ENCODE measurements at regions not wholly inside any gene's neighbourhood (a gene's known extent, or its start where the extent isn't known, plus 50 kb on each side); places are given as distances from the start of the nearest gene placed in this dataset.

GRCh38 chr16:75803753-75804152, 77.5 kb upstream of the CPHXL start:
- H2AFZ ChIP-seq (replicated peaks; ENCODE audit: low read length, poor library complexity), result no peak overlapping the region
- intact Hi-C loops (cut with micrococcal nuclease), result loop anchor here (5.0 kb wide), 1 partner anchor 849 kb away; no protein-coding TSS in a partner anchor
- no peaks in the 10 kb centered on the region for H4K20me1 ChIP-seq (ENCODE audit: insufficient read depth, low read length)
- H3K4me2 ChIP-seq (ENCODE audit: low read depth, low read length), result no peak overlapping the region
- H2AK9ac ChIP-seq (replicated peaks; ENCODE audit: low read depth, low read length, poor library complexity), result no peak overlapping the region
- H3K27ac ChIP-seq (ENCODE audit: insufficient read depth, low read length), result no peak overlapping the region
- no peaks in the 10 kb centered on the region for H3K4me1 ChIP-seq (ENCODE audit: control insufficient read depth, insufficient read depth, low read length)
- no peaks in the 10 kb centered on the region for H3K27me3 ChIP-seq (ENCODE audit: control insufficient read depth, insufficient read depth, low read length)
- DNase-seq (no peak), ATAC-seq (ENCODE audit: low read depth) (no peak)
- H2BK15ac ChIP-seq (ENCODE audit: low read depth, low read length), result no peak overlapping the region
- ChIA-PET POLR2A (ENCODE audit: unreplicated experiment) (no interaction called here), CTCF (no interaction called here)
- no peak overlapping the region for H3K18ac ChIP-seq (ENCODE audit: low read depth, low read length)
- no peak overlapping the region for H2BK120ac ChIP-seq (ENCODE audit: low read depth, low read length)
- H4K8ac ChIP-seq (ENCODE audit: low read depth in 2 of 2, low read length in 2 of 2), result no peak overlapping the region
- H3K23ac ChIP-seq (ENCODE audit: low read depth, low read length), result no peak overlapping the region
- no peaks in the 10 kb centered on the region for H3K9me1 ChIP-seq (ENCODE audit: insufficient read depth, low read length)
- no peak overlapping the region for H3K9ac ChIP-seq (ENCODE audit: low read depth, low read length)
- no peak overlapping the region for H4K91ac ChIP-seq (ENCODE audit: insufficient read depth, low read depth, low read length)
- no CpG with 5 or more reads among the region's 1 CpG for WGBS, 2 experiments (ENCODE audit: extremely low coverage in 2 of 2, insufficient read length in 1 of 2)
- dilution Hi-C loops (cut with HindIII; ENCODE audit: low sequenced_read_pairs, unreplicated experiment), result no loop called here
- H2AK5ac ChIP-seq (ENCODE audit: low read depth, low read length), result no peak overlapping the region
- no peak overlapping the region for H2BK20ac ChIP-seq (ENCODE audit: low read depth, low read length)
- H3K9me3 ChIP-seq (ENCODE audit: control insufficient read depth, insufficient read depth, low read length), result no peaks in the 10 kb centered on the region
- in situ Hi-C loops (cut with MboI; ENCODE audit: low sequenced_read_pairs), result no loop called here
- H3K56ac ChIP-seq (ENCODE audit: extremely low read depth, insufficient read depth, low read length), result no peak overlapping the region
- H3K4me3 ChIP-seq (ENCODE audit: insufficient read depth, low read depth, low read length), result no peak overlapping the region
- H2BK5ac ChIP-seq (ENCODE audit: low read depth, low read length, poor library complexity, severe bottlenecking), result no peak overlapping the region
- no peak overlapping the region for H3K14ac ChIP-seq (replicated peaks; ENCODE audit: low read depth, low read length)
- H3K79me1 ChIP-seq (ENCODE audit: low read depth in 1 of 2, low read length in 2 of 2), result no peaks in the 10 kb centered on the region
- BruUV-seq (replicated peaks), result no TSS peak
- no peaks in the 10 kb centered on the region for H3K36me3 ChIP-seq (ENCODE audit: control insufficient read depth, insufficient read depth, low read length)
- TF ChIP-seq CEBPB (IDR thresholded peaks at IDR 0.05; ENCODE audit: low read depth, low read length), result no peak
- no peak for TF ChIP-seq POLR2A (IDR thresholded peaks at IDR 0.05; ENCODE audit: low read depth, low read length)
- TF ChIP-seq BHLHE40 (IDR thresholded peaks at IDR 0.05; ENCODE audit: low read depth, low read length), result no peak
- TF ChIP-seq MAFK (IDR thresholded peaks at IDR 0.05; ENCODE audit: low read depth, low read length), result no peak
- TF ChIP-seq RAD21 (IDR thresholded peaks at IDR 0.05; ENCODE audit: low read length), result no peak
- no peak for TF ChIP-seq SMC3 (IDR thresholded peaks at IDR 0.05; ENCODE audit: low read depth, low read length)
- TF ChIP-seq MAZ (IDR thresholded peaks at IDR 0.05; ENCODE audit: borderline replicate concordance, low read depth, low read length), result no peak
- TF ChIP-seq MXI1 (IDR thresholded peaks at IDR 0.05; ENCODE audit: borderline replicate concordance, low read depth, low read length), result no peak
- TF ChIP-seq, protein P1, sequence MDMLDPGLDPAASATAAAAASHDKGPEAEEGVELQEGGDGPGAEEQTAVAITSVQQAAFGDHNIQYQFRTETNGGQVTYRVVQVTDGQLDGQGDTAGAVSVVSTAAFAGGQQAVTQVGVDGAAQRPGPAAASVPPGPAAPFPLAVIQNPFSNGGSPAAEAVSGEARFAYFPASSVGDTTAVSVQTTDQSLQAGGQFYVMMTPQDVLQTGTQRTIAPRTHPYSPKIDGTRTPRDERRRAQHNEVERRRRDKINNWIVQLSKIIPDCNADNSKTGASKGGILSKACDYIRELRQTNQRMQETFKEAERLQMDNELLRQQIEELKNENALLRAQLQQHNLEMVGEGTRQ (IDR thresholded peaks at IDR 0.05; ENCODE audit: low read depth, low read length), result no peak
- no peak for TF ChIP-seq RCOR1 (IDR thresholded peaks at IDR 0.05; ENCODE audit: insufficient replicate concordance, low read length)
- no peak for TF ChIP-seq CHD1 (IDR thresholded peaks at IDR 0.05; ENCODE audit: low read depth, low read length)
- no peak for TF ChIP-seq FOS (IDR thresholded peaks at IDR 0.05; ENCODE audit: low read depth, low read length)
- TF ChIP-seq NFE2L2 (IDR thresholded peaks at IDR 0.05; ENCODE audit: low read depth, low read length), result no peak
- no peak for TF ChIP-seq RFX5 (IDR thresholded peaks at IDR 0.05; ENCODE audit: low read depth, low read length)
- no peak for TF ChIP-seq ELK1 (IDR thresholded peaks at IDR 0.05; ENCODE audit: borderline replicate concordance, low read depth, low read length)
- TF ChIP-seq, protein P2, sequence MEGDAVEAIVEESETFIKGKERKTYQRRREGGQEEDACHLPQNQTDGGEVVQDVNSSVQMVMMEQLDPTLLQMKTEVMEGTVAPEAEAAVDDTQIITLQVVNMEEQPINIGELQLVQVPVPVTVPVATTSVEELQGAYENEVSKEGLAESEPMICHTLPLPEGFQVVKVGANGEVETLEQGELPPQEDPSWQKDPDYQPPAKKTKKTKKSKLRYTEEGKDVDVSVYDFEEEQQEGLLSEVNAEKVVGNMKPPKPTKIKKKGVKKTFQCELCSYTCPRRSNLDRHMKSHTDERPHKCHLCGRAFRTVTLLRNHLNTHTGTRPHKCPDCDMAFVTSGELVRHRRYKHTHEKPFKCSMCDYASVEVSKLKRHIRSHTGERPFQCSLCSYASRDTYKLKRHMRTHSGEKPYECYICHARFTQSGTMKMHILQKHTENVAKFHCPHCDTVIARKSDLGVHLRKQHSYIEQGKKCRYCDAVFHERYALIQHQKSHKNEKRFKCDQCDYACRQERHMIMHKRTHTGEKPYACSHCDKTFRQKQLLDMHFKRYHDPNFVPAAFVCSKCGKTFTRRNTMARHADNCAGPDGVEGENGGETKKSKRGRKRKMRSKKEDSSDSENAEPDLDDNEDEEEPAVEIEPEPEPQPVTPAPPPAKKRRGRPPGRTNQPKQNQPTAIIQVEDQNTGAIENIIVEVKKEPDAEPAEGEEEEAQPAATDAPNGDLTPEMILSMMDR (conservative IDR thresholded peaks at IDR 0.05; ENCODE audit: low read depth, low read length), result no peak
- no peak overlapping the region for H4K5ac ChIP-seq (ENCODE audit: low read depth, low read length)
- H3K4ac ChIP-seq (ENCODE audit: low read depth, low read length), result no peak overlapping the region

All from IMR-90 (cell line).